Hepatocyte (in vitro differentiated cells): ENCODE measurements at regions not wholly inside any gene's neighbourhood (a gene's known extent, or its start where the extent isn't known, plus 50 kb on each side); places are given as distances from the start of the nearest gene placed in this dataset.

Source experiments
- CTCF ChIP-seq: fragments of 200-600 bp; sonication (generic); IDR thresholded peaks from 2 replicates; pipeline ENCODE4 v1.5.1; 2016; ENCODE audit warnings: antibody characterized with exemption, mild to moderate bottlenecking; ENCODE audit not compliant: poor library complexity
- EZH2 ChIP-seq: fragments of 200-600 bp; sonication (generic); IDR thresholded peaks from 2 replicates; pipeline ENCODE4 v1.6.1; 2016; ENCODE audit warnings: antibody characterized with exemption, mild to moderate bottlenecking, borderline replicate concordance
- EZH2phosphoT487 ChIP-seq: fragments of 200-600 bp; sonication (generic); IDR thresholded peaks from one replicate; pipeline ENCODE4 v1.6.1; 2018; ENCODE audit warnings: antibody characterized with exemption, mild to moderate bottlenecking, low read depth, moderate library complexity; ENCODE audit not compliant: unreplicated experiment, severe bottlenecking

GRCh38 chr4:12961713-12962112 lies 522.4 kb downstream of the RAB28 start:
- no peak for TF ChIP-seq EZH2phosphoT487
- TF ChIP-seq EZH2: no peak
- no peak for TF ChIP-seq CTCF
